ENCODE measurements at regions not wholly inside any gene's neighbourhood (a gene's known extent, or its start where the extent isn't known, plus 50 kb on each side); places are given as distances from the start of the nearest gene placed in this dataset.

GRCh38 chr2:37468170-37468569 is 123.7 kb downstream of the QPCT start:
- no peak for DNase-seq (ENCODE audit: extremely low read depth in 1 of 11, low read depth in 9 of 11, low spot score in 4 of 11)

- no peak for DNase-seq (ENCODE audit: extremely low read depth in 1 of 11, low read depth in 9 of 11, low spot score in 4 of 11)
These were observed 124.7 kb downstream of the QPCT start for GRCh38 chr2:37469126-37469525.

- DNase-seq (ENCODE audit: extremely low read depth in 1 of 11, low read depth in 9 of 11, low spot score in 4 of 11) = no peak
These were observed 126.7 kb downstream of the QPCT start for GRCh38 chr2:37471104-37471503.

- no peak for DNase-seq (ENCODE audit: extremely low read depth in 1 of 11, low read depth in 9 of 11, low spot score in 4 of 11)
These were observed 127.6 kb downstream of the QPCT start for GRCh38 chr2:37471994-37472393.

- DNase-seq (ENCODE audit: extremely low read depth in 1 of 11, low read depth in 9 of 11, low spot score in 4 of 11) = no peak
These were observed 128.5 kb downstream of the QPCT start for GRCh38 chr2:37472959-37473358.

GRCh38 chr2:37476411-37476810 is 132.0 kb downstream of the QPCT start:
- no peak for DNase-seq (ENCODE audit: extremely low read depth in 1 of 11, low read depth in 9 of 11, low spot score in 4 of 11)

GRCh38 chr2:37477921-37478320 is 133.5 kb downstream of the QPCT start:
- no peak for DNase-seq (ENCODE audit: extremely low read depth in 1 of 11, low read depth in 9 of 11, low spot score in 4 of 11)

- no peak for DNase-seq (ENCODE audit: extremely low read depth in 1 of 11, low read depth in 9 of 11, low spot score in 4 of 11)
These were observed 136.8 kb downstream of the QPCT start for GRCh38 chr2:37481244-37481643.

- DNase-seq (ENCODE audit: extremely low read depth in 1 of 11, low read depth in 9 of 11, low spot score in 4 of 11) = no peak
These were observed 144.6 kb downstream of the QPCT start for GRCh38 chr2:37489041-37489456.

GRCh38 chr2:37489536-37489935 is 145.1 kb downstream of the QPCT start:
- no peak for DNase-seq (ENCODE audit: extremely low read depth in 1 of 11, low read depth in 9 of 11, low spot score in 4 of 11)

- DNase-seq (ENCODE audit: extremely low read depth in 1 of 11, low read depth in 9 of 11, low spot score in 4 of 11) = no peak
These were observed 149.0 kb downstream of the QPCT start for GRCh38 chr2:37493425-37493824.

GRCh38 chr2:37499113-37499512 is 154.7 kb downstream of the QPCT start:
- no peak for DNase-seq (ENCODE audit: extremely low read depth in 1 of 11, low read depth in 9 of 11, low spot score in 4 of 11)

- DNase-seq (ENCODE audit: extremely low read depth in 1 of 11, low read depth in 9 of 11, low spot score in 4 of 11) = no peak
These were observed 155.6 kb downstream of the QPCT start for GRCh38 chr2:37500031-37500430.

- DNase-seq (ENCODE audit: extremely low read depth in 1 of 11, low read depth in 9 of 11, low spot score in 4 of 11) = no peak
These were observed 156.7 kb downstream of the QPCT start for GRCh38 chr2:37501113-37501512.

GRCh38 chr2:37506407-37507050 is 162.1 kb downstream of the QPCT start:
- DNase-seq (ENCODE audit: extremely low read depth in 1 of 11, low read depth in 9 of 11, low spot score in 4 of 11) = peak in 1 of 11 donors; percentile 7

GRCh38 chr2:37507051-37507410 is 162.6 kb downstream of the QPCT start:
- DNase-seq (ENCODE audit: extremely low read depth in 1 of 11, low read depth in 9 of 11, low spot score in 4 of 11) = no peak

GRCh38 chr2:37507703-37508102 is 163.3 kb downstream of the QPCT start:
- DNase-seq (ENCODE audit: extremely low read depth in 1 of 11, low read depth in 9 of 11, low spot score in 4 of 11) = no peak

- DNase-seq (ENCODE audit: extremely low read depth in 1 of 11, low read depth in 9 of 11, low spot score in 4 of 11) = no peak
These were observed 158.5 kb downstream of the CDC42EP3 start for GRCh38 chr2:37512971-37513370.

- peak in 5 of 11 donors; percentile 15 to 54 (median 37) for DNase-seq (ENCODE audit: extremely low read depth in 1 of 11, low read depth in 9 of 11, low spot score in 4 of 11)
These were observed 147.6 kb downstream of the CDC42EP3 start for GRCh38 chr2:37523814-37524362.

GRCh38 chr2:37526323-37526722 is 145.1 kb downstream of the CDC42EP3 start:
- no peak for DNase-seq (ENCODE audit: extremely low read depth in 1 of 11, low read depth in 9 of 11, low spot score in 4 of 11)

- DNase-seq (ENCODE audit: extremely low read depth in 1 of 11, low read depth in 9 of 11, low spot score in 4 of 11) = no peak
These were observed 144.6 kb downstream of the CDC42EP3 start for GRCh38 chr2:37526856-37527255.
